AG09319 (cell line): ENCODE measurements at regions not wholly inside any gene's neighbourhood (a gene's known extent, or its start where the extent isn't known, plus 50 kb on each side); places are given as distances from the start of the nearest gene placed in this dataset.
"Not testable (repeated sequence)": the region's sequence is repeated elsewhere in the genome, so short reads cannot be mapped to it uniquely, and the experiment has no call there.

ENCODE experiments used
- DNase-seq: peaks from one replicate; pipeline ENCODE4 v3.0.0-alpha.2; 2010; ENCODE audit warnings: low read depth; ENCODE audit errors: extremely low read depth
- TF ChIP-seq, protein P1 (sequence below): IDR thresholded peaks from 2 replicates; pipeline ENCODE4 v1.5.1; 2011; ENCODE audit warnings: low read depth, mild to moderate bottlenecking, inconsistent platforms, low read length, moderate library complexity

DNA sequence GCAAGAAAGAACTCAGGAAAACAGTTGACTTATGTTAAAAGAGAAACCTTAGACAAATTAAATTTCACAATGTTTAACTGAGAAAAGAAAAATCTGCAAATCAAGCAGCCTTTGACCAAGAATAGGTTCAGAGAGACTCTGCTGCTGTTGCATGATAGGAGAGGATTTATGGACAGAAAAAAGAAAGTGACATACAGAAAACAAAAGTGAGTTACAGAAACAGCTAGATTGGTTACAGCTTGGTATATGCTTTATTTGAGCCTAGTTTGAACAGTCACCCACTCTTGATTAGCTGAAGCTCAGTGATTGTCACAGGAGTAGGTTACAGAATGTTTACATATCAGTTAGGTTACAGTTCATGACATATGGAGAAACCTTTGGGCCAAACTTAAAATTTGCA, 258.2 kb upstream of the SPOPL start:
- no peak for DNase-seq
- TF ChIP-seq, protein P1, sequence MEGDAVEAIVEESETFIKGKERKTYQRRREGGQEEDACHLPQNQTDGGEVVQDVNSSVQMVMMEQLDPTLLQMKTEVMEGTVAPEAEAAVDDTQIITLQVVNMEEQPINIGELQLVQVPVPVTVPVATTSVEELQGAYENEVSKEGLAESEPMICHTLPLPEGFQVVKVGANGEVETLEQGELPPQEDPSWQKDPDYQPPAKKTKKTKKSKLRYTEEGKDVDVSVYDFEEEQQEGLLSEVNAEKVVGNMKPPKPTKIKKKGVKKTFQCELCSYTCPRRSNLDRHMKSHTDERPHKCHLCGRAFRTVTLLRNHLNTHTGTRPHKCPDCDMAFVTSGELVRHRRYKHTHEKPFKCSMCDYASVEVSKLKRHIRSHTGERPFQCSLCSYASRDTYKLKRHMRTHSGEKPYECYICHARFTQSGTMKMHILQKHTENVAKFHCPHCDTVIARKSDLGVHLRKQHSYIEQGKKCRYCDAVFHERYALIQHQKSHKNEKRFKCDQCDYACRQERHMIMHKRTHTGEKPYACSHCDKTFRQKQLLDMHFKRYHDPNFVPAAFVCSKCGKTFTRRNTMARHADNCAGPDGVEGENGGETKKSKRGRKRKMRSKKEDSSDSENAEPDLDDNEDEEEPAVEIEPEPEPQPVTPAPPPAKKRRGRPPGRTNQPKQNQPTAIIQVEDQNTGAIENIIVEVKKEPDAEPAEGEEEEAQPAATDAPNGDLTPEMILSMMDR = no peak

GRCh38 chr2:138244501-138244925, 257.1 kb upstream of the SPOPL start:
- DNase-seq = no peak
- TF ChIP-seq, protein P1 = no peak

- no peak for DNase-seq
- TF ChIP-seq, protein P1 = no peak
These were observed 256.3 kb upstream of the SPOPL start for GRCh38 chr2:138245310-138245709.

DNA sequence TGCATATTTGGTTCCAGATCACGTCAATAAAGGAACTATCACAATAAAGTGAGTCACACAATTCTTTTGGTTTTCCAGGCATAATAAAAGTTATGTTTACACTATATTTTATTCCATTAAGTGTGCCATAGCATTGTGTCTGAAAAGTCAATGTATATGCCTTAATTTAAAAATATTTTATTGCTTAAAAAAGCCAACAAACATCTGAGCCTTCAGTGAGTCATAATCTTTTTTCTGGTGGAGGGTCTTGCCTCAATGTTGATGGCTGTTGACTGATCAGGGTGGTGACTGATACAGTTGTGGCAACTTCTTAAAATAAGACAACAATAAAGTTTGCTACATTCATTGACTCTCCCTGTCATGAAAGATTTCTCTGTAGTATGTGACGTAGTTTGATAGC, 254.3 kb upstream of the SPOPL start:
- DNase-seq = no peak
- TF ChIP-seq, protein P1 = no peak

DNA sequence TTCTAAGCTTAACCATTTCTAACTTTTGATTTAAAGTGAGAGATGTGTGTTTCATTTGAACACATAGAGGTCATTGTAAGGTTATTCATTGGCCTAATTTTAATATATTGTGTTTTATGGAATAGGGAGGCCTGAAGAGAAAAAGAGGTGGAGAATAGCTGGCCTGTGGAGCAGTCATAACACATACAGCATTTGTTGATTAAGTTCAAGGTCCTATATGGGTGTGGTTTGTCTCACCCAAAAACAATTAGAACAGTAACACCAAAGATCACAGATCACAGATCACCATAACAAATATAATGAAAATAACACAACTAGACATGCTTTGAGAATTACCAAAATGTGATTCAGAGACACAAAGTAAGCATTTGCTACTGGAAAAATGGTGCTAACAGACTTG, 252.4 kb upstream of the SPOPL start:
- DNase-seq = no peak
- TF ChIP-seq, protein P1 = no peak

GRCh38 chr2:138250843-138251320, 250.7 kb upstream of the SPOPL start:
- not testable (repeated sequence) for DNase-seq

- TF ChIP-seq, protein P1 = no peak
These were observed 249.0 kb upstream of the SPOPL start for GRCh38 chr2:138252587-138252986.

DNA sequence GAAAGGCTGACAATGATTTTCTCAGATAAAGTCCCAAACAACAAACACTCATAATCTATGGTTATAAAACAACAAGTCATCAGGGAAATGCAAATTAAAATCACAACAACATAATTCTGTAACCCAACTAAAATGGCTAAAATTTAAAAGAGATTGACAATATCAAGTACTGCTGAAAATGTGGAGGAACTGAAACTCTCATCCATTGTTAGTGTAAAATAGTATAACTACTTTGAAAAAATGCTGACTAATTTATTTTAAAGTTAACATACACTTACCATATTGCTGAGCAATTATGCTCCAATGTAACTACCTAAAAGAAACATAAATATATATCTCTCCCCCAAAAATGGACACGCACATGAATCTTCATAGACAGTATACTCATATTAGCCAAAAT, 245.9 kb upstream of the SPOPL start:
- DNase-seq = no peak

More at GRCh38 chr2:138252587-138252986, 249.0 kb upstream of the SPOPL start:
- no peak for DNase-seq

More for the DNA sequence above, 245.9 kb upstream of the SPOPL start:
- TF ChIP-seq, protein P1 = no peak
